Germinal center (tissue), 1 donor: ENCODE measurements at regions not wholly inside any gene's neighbourhood (a gene's known extent, or its start where the extent isn't known, plus 50 kb on each side); places are given as distances from the start of the nearest gene placed in this dataset.

Experiments used
- DNase-seq: peaks from one replicate; pipeline ENCODE4 v3.0.0; 2012; ENCODE audit warnings: mixed read lengths, low spot score

GRCh38 chr4:111713276-111713675, 432.0 kb upstream of the FAM241A start:
- DNase-seq = no peak

DNA sequence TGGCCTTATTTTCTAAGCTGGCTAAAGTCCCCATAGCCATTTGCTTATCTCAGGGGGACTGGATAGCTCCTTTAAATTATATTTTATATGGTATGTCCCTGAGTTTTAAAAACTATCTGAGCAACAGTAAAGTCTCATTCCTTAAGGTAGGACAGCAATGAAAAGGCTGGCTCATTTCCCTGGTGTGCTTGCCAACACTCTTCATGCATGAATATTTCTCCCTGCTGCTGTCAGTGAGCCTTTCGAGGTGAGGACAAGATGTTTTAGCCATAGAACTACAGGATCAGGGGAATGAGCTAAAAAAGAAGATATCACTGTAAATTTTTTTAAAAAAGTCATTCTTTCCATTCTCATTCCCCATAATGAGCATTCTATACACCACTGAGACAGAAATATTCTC, 427.3 kb upstream of the FAM241A start:
- DNase-seq = no peak

GRCh38 chr4:111718763-111719559, 426.3 kb upstream of the FAM241A start:
- DNase-seq = no peak

- DNase-seq = no peak
Measured at GRCh38 chr4:111720866-111721265, 424.4 kb upstream of the FAM241A start.

DNA sequence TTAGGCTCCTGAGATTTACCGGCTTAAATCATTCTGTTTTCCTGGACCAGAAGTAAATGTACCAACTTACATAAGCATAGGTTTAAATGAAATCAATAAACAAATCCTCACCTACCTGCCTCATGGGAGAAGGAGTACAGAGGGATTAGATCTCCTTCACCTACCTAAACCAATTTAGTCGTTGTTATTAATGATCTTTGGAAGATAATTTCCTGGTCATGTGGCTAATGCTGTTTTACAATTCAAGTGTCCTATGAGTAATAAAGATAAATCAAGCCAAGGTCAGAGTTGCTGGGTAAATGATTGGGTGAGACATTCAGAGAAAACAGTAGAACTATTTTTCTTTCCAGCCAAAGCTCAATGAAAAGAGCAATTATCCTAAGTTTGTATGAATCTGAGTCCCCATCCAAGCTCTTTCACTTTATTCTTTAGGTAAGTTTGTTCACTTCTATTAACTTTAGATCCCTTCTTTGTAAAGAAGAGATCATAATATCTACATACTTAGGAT, 423.0 kb upstream of the FAM241A start:
- DNase-seq = no peak

DNA sequence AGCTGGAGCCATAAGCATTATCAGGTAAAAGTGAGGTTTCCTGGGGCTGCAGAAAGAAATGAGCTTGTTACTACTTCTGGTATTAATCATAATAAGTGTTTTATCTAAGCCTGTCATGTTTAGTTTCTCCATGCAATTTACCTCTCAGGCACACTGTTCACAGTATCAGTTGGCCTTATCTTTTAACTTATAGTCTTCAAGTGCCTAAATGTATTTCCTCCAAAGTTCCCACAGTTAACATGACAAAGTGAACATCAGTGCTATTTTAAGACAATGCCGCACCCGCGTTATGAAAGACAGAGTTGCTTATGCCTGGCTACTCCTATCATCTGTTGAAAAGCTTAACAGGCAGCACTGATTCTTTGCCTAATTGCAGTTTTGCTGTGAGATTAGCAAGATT, 408.7 kb upstream of the FAM241A start:
- no peak for DNase-seq

DNA sequence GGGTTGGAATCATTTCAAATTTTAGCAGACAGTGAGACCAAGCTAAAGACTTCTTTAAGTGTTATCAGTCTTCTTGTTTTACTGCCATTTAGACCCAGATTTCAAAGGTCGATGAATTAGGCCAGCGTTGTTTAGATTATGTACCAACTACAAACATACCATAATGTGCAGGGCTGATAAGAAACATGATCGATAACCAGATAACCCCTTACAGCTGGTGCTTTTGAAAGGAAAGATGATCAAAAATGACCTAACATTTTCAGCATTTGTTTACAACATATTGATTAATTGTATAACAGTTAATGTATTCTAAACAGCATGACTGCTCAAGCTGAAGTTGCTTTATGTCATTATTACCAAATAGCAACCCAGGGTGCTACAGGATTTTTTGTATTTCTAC, 400.4 kb upstream of the FAM241A start:
- DNase-seq = no peak

DNA sequence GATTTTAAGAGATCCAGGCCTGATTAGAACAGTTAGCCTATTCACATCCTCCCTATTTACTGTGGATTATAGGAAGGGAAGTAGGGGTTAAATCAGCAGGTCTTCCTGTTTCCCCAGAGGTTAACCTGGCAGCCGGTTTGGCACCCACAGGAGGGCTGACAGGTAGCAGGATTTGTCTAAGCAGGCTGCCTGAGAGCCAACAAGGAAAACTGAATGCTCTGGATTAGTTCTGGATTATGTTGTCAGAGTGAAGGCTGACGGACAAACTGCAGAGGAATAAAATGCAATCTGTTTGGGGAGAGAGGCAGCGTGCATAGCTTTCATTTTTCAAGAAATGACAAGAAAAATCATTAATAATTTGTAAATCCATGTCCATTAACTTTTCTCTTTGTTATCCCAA, 397.1 kb upstream of the FAM241A start:
- DNase-seq = no peak

GRCh38 chr4:111754003-111754402, 391.3 kb upstream of the FAM241A start:
- no peak for DNase-seq

GRCh38 chr4:111755571-111755970, 389.7 kb upstream of the FAM241A start:
- DNase-seq = no peak

- DNase-seq = no peak
Measured at GRCh38 chr4:111761531-111761930, 383.7 kb upstream of the FAM241A start.

GRCh38 chr4:111770514-111770913, 374.7 kb upstream of the FAM241A start:
- no peak for DNase-seq

GRCh38 chr4:111773858-111774257, 371.4 kb upstream of the FAM241A start:
- no peak for DNase-seq

GRCh38 chr4:111775556-111776297, 369.5 kb upstream of the FAM241A start:
- no peak for DNase-seq

- DNase-seq = no peak
Measured at GRCh38 chr4:111776561-111776960, 368.7 kb upstream of the FAM241A start.

DNA sequence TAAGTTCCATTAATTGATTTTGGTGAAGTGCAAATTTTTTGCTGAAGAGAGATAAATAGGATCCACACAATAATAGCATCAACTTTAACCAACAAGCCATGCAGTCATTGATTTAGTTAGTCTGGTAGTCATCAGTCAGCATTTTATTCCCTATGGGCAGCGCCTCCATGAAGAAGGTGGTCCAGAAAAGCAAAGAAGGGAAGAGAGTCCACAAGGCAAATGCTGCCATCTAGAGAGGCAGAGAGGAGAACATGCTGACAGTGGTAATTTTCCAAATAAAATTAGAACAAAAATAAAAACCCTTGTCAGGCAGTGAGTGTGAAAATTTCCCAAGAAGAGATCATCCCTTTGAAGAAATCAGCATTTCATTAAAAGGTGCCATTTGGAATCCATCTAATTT, 366.7 kb upstream of the FAM241A start:
- DNase-seq = no peak

DNA sequence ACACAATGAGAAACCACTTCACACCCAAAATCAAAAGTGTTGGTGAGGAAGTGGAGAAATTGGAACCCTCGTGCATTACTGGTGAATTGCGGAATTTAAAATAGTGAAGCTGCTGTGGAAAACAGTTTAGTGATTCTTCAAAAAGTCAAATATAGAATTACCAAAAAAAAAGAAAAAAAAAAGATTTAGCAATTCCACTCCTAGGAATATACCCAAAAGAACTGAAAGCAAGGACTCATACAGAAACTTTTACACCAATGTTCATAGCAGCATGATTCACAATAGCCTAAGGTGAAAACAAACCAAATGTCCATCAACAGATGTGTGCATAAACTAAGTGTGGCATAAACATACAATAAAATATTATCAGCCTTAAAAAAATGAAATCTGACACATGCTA, 364.3 kb upstream of the FAM241A start:
- DNase-seq = no peak

DNA sequence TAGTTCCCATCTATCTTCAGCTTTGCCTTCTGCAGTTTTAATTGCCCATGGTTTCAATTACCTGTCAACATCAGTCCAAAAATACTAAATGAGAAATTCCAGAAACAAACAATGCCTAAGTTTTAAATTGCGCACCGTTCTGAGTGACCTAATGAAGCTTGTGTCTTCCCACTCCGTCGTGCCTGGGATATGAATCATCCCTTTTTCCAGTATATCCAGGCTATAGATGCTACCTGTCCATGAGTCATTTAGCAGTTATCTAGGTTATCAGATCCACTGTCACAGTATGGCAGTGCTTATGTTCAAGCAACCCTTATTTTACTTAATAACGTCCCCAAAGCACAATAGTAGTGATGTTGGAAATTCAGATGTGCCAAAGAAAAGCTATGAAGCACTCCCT, 363.6 kb upstream of the FAM241A start:
- DNase-seq = no peak

DNA sequence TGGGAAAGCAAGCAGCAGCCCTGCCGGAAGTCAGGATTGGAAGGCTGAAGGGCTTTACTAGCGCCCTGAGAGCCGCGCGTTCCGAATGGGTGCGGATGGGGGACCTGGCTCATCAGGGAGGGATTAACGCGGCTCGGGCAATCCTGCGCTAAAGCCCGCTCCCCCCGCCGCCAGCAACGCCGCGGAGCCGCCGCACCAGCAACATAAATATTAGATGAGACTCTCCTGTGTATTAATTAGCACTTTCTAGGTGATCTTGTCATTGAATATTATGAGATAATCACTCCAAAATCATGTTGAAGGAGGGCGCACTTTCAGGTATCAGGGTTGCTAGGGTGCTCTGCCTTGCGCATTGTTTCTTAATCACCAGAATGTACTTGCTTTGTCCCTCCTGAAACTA, 357.2 kb upstream of the FAM241A start:
- DNase-seq = no peak

DNA sequence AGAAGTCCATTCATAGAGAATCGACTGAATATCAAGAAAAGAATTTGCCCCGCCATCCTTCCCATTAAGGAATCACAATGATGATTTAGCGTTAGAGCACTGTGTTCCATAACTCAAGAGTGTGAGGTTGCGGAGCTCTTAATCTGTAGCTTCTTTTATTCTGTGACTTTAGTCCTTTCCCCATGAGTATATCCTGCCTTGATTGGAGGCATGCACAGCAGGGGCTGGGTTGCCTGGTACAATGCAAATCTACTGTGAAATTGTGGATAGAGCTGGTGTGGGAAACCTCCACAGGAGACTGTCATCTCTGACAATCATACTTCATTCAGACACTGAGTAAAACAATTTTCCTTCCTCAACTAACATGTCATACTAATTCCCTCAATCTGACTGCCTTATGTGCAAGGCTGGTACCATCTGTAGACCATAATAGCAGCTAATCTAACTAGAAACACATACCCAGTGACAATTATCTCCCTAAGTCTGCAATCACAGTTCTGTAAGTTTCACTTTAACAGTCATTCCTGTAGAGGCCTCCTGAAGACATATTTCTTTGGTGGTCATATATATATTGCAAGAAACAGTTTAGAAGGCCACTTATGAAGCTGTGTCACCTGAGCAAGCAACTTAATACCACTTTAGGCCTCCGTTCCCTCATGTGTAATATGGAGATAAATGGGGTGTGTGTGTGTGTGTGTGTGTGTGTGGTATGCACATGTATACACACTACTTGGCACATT, 355.2 kb upstream of the FAM241A start:
- DNase-seq = no peak

DNA sequence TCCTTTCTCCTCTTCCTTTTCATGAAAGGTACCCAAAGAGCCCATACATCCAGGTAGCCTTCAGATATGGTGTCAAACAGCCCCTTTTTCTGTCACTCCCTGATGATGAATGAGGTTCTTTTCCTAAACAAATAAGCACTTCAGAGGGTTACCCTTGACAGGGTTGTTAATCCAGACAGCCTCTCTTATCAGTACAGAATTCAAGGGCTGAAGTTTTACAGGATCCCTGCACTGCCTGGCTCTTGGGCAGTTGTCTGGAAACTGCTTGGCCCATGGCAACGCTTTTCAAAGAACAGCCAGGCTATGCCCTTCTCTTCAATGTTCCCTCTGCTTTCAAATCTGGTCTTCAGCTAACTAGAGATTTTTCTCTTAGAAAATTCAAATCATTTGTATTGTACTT, 352.6 kb upstream of the FAM241A start:
- no peak for DNase-seq

- DNase-seq = no peak
Measured at GRCh38 chr4:111793433-111794091, 351.7 kb upstream of the FAM241A start.
